ENCODE measurements at regions not wholly inside any gene's neighbourhood (a gene's known extent, or its start where the extent isn't known, plus 50 kb on each side); places are given as distances from the start of the nearest gene placed in this dataset.

DNA sequence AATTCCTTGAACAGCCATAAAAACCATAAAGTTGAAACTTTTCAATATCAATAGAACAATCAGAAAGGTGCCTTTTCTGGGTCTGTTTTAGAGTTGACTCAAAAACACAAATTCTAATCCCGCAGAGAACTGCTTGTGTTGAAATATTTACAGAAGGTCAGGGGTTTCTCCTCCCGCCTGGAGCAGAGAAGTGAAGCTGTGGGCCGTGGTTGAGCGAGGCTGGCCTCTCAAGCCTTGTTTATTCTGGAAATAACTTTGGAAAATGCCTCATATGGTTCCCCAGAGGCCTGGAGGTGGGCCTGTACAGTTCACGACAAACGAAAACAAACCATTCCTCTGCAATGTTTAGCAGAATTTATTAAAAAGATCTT, 90.8 kb upstream of the ERRFI1 start:
- H3K36me3 ChIP-seq (ENCODE audit: insufficient read depth, low read length), result no peaks in the 10 kb centered on the region
- no peak overlapping the region for H2AFZ ChIP-seq (ENCODE audit: low read length)
- H3K27me3 ChIP-seq (ENCODE audit: insufficient read depth, low read length), result no peaks in the 10 kb centered on the region
- H3K4me2 ChIP-seq (ENCODE audit: insufficient read depth, low read length), result peak overlapping the region; percentile 75
- H3K79me2 ChIP-seq (ENCODE audit: insufficient read depth, low read length), result no peaks in the 10 kb centered on the region
- TF ChIP-seq, protein P1, sequence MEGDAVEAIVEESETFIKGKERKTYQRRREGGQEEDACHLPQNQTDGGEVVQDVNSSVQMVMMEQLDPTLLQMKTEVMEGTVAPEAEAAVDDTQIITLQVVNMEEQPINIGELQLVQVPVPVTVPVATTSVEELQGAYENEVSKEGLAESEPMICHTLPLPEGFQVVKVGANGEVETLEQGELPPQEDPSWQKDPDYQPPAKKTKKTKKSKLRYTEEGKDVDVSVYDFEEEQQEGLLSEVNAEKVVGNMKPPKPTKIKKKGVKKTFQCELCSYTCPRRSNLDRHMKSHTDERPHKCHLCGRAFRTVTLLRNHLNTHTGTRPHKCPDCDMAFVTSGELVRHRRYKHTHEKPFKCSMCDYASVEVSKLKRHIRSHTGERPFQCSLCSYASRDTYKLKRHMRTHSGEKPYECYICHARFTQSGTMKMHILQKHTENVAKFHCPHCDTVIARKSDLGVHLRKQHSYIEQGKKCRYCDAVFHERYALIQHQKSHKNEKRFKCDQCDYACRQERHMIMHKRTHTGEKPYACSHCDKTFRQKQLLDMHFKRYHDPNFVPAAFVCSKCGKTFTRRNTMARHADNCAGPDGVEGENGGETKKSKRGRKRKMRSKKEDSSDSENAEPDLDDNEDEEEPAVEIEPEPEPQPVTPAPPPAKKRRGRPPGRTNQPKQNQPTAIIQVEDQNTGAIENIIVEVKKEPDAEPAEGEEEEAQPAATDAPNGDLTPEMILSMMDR (IDR thresholded peaks at IDR 0.05; ENCODE audit: extremely low read depth, low read depth, low read length), result no peak
- H3K9me3 ChIP-seq (ENCODE audit: low read depth, low read length), result no peaks in the 10 kb centered on the region
- H3K27ac ChIP-seq (ENCODE audit: low read depth, low read length), result peak overlapping the region; percentile 62
- H4K20me1 ChIP-seq (ENCODE audit: insufficient read depth, low read length), result no peaks in the 10 kb centered on the region
- peaks cover 40% of the 10 kb centered on the region for H3K4me1 ChIP-seq (ENCODE audit: insufficient read depth, low read length)
- H3K4me3 ChIP-seq (ENCODE audit: insufficient read depth, low read length), result no peak overlapping the region
- DNase-seq (ENCODE audit: insufficient read length, low spot score, missing footprints), result peak; percentile 86

DNA sequence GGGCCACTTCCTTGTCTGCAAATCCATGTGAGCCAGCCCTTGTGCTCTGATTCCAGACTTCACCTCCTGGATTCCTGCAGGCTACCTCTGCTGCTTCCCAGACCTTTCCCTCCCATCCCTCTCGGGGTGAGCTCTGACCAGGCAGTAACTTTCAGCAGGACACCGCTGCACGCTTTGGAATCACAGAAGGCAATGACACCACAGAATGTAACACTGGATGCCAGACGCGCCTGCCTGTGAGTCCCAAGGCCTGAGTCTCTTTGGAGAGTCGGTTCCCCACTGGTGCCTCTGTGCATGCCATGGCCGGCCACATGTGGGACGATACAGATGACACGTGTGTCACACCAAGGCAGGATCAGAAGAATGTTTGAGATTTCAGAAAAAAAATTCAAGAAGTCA, 89.7 kb upstream of the ERRFI1 start:
- TF ChIP-seq, protein P1 (IDR thresholded peaks at IDR 0.05; ENCODE audit: extremely low read depth, low read depth, low read length), result no peak
- Histone ChIP-seq H3K27ac (ENCODE audit: low read depth, low read length) (no peak overlapping the region), H3K79me2 (ENCODE audit: insufficient read depth, low read length) (no peaks in the 10 kb centered on the region), H4K20me1 (ENCODE audit: insufficient read depth, low read length) (no peaks in the 10 kb centered on the region), H3K4me1 (ENCODE audit: insufficient read depth, low read length) (peaks cover 29% of the 10 kb centered on the region), H3K27me3 (ENCODE audit: insufficient read depth, low read length) (no peaks in the 10 kb centered on the region), H3K36me3 (ENCODE audit: insufficient read depth, low read length) (no peaks in the 10 kb centered on the region), H3K4me2 (ENCODE audit: insufficient read depth, low read length) (no peak overlapping the region), H3K9me3 (ENCODE audit: low read depth, low read length) (no peaks in the 10 kb centered on the region), H3K4me3 (ENCODE audit: insufficient read depth, low read length) (no peak overlapping the region), H2AFZ (ENCODE audit: low read length) (no peak overlapping the region)
- DNase-seq (ENCODE audit: insufficient read length, low spot score, missing footprints), result no peak

DNA sequence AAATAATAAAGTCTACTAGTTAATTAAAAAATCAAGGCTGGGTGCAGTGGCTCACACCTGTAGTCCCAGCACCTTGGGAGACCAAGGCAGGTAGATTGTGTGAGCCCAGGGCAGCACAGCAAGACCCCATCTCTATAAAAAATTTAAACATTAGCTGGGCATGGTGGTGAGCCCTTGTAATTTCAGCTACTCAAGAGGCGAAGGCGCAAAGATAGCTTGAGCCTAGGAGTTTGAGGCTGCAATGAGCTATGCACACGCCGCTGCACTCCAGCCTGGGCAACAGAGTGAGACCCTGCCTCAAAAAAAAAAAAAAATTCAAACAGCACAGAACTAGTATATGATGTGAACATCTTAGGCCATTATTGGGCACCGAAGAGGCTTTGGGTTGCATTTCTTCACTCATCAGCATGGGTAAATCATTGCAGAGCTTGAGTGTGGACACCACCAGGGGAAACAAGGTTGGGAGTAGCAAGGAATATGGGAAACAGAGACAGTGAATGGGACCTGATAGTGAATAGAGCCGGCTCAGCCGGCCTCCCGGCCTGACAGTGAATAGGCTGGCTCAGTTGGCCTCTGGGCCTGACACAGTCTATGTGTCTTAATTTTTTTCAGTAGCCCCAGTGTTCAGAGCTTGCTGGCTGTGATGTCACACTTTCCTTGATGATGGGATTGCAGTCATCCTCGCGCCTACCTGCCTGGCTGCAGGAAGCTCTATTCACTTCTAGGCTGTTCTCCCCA, 89.1 kb upstream of the ERRFI1 start:
- peaks cover 23% of the 10 kb centered on the region for H3K4me1 ChIP-seq (ENCODE audit: insufficient read depth, low read length)

More for the DNA sequence above, 89.1 kb upstream of the ERRFI1 start:
- no peak overlapping the region for H3K4me2 ChIP-seq (ENCODE audit: insufficient read depth, low read length)
- TF ChIP-seq, protein P1 (IDR thresholded peaks at IDR 0.05; ENCODE audit: extremely low read depth, low read depth, low read length), result no peak
- H3K27me3 ChIP-seq (ENCODE audit: insufficient read depth, low read length), result no peaks in the 10 kb centered on the region
- H3K4me3 ChIP-seq (ENCODE audit: insufficient read depth, low read length), result no peak overlapping the region
- H3K27ac ChIP-seq (ENCODE audit: low read depth, low read length), result no peak overlapping the region
- H2AFZ ChIP-seq (ENCODE audit: low read length), result no peak overlapping the region
- H3K36me3 ChIP-seq (ENCODE audit: insufficient read depth, low read length), result no peaks in the 10 kb centered on the region
- no peaks in the 10 kb centered on the region for H3K79me2 ChIP-seq (ENCODE audit: insufficient read depth, low read length)
- no peaks in the 10 kb centered on the region for H3K9me3 ChIP-seq (ENCODE audit: low read depth, low read length)
- DNase-seq (ENCODE audit: insufficient read length, low spot score, missing footprints), result no peak
- H4K20me1 ChIP-seq (ENCODE audit: insufficient read depth, low read length), result no peaks in the 10 kb centered on the region
